GM23338 (cell line): ENCODE measurements at regions not wholly inside any gene's neighbourhood (a gene's known extent, or its start where the extent isn't known, plus 50 kb on each side); places are given as distances from the start of the nearest gene placed in this dataset.

Experiments used
- ATAC-seq: fragments of 200-7000 bp; cut with Tn5 transposase; 3 replicates; pipeline ENCODE4 v1.9.1; 2020
- DNase-seq: peaks from one replicate; pipeline ENCODE4 v3.0.0-alpha.2; 2015; ENCODE audit warnings: low spot score
- H2AFZ ChIP-seq: fragments of 200-600 bp; sonication (generic); 2 replicates; pipeline ENCODE4 v1.8.0; 2016; ENCODE audit warnings: antibody characterized with exemption, mild to moderate bottlenecking, moderate library complexity
- H3F3A ChIP-seq: fragments of 200-600 bp; sonication (generic); replicated peaks from 2 replicates; pipeline ENCODE4 v1.8.0; 2017; ENCODE audit warnings: antibody characterized with exemption, mixed run types, low read depth
- H3K27ac ChIP-seq: fragments of 200-600 bp; sonication (generic); 2 replicates; pipeline ENCODE4 v1.6.1; 2016; ENCODE audit warnings: low read depth
- H3K27me3 ChIP-seq: fragments of 200-600 bp; sonication (generic); 2 replicates; pipeline ENCODE4 v1.8.0; 2016; ENCODE audit warnings: mild to moderate bottlenecking, mixed run types, moderate library complexity; ENCODE audit not compliant: insufficient read depth
- H3K36me3 ChIP-seq: fragments of 200-600 bp; sonication (generic); 2 replicates; pipeline ENCODE4 v1.8.0; 2016; ENCODE audit warnings: mild to moderate bottlenecking; ENCODE audit not compliant: insufficient read depth
- H3K4me1 ChIP-seq: fragments of 200-600 bp; sonication (generic); 2 replicates; pipeline ENCODE4 v1.8.0; 2016; ENCODE audit warnings: mild to moderate bottlenecking, moderate library complexity; ENCODE audit not compliant: insufficient read depth
- H3K4me2 ChIP-seq: fragments of 200-600 bp; sonication (generic); 2 replicates; pipeline ENCODE4 v1.7.1; 2017; ENCODE audit warnings: mixed run types
- H3K4me3 ChIP-seq: fragments of 200-600 bp; sonication (generic); 2 replicates; pipeline ENCODE4 v1.6.1; 2016; ENCODE audit warnings: mixed run types
- H3K79me2 ChIP-seq: fragments of 200-600 bp; sonication (generic); replicated peaks from 2 replicates; pipeline ENCODE4 v1.8.0; 2017; ENCODE audit warnings: mild to moderate bottlenecking; ENCODE audit not compliant: insufficient read depth
- H3K9me2 ChIP-seq: fragments of 200-600 bp; sonication (generic); 2 replicates; pipeline ENCODE4 v1.8.0; 2017; ENCODE audit not compliant: insufficient read depth
- H4K20me1 ChIP-seq: fragments of 200-600 bp; sonication (generic); replicated peaks from 2 replicates; pipeline ENCODE4 v1.8.0; 2017; ENCODE audit warnings: mild to moderate bottlenecking; ENCODE audit not compliant: insufficient read depth
- H3K27ac Mint-ChIP-seq: 2 replicates; pipeline ENCODE4 v1.8.0; 2020; ENCODE audit warnings: inconsistent platforms, mild to moderate bottlenecking, moderate library complexity, mixed read lengths
- H3K27me3 Mint-ChIP-seq: 3 replicates; pipeline ENCODE4 v1.8.0; 2022; ENCODE audit warnings: low read depth, mild to moderate bottlenecking, moderate library complexity, mixed read lengths, inconsistent platforms; ENCODE audit not compliant: insufficient read depth, poor library complexity
- H3K36me3 Mint-ChIP-seq: 3 replicates; pipeline ENCODE4 v1.8.0; 2021; ENCODE audit warnings: low read depth, mild to moderate bottlenecking, inconsistent platforms, moderate library complexity, mixed read lengths
- H3K4me1 Mint-ChIP-seq: 3 replicates; pipeline ENCODE4 v1.8.0; 2020; ENCODE audit warnings: mild to moderate bottlenecking, inconsistent platforms, mixed read lengths
- H3K4me3 Mint-ChIP-seq: 3 replicates; pipeline ENCODE4 v1.8.0; 2021; ENCODE audit warnings: moderate library complexity, mild to moderate bottlenecking, inconsistent platforms, mixed read lengths
- H3K9me3 Mint-ChIP-seq: 3 replicates; pipeline ENCODE4 v1.8.0; 2020; ENCODE audit warnings: moderate library complexity, mild to moderate bottlenecking, inconsistent platforms, mixed read lengths
- CREB1 ChIP-seq: fragments of 250-450 bp; sonication (Bioruptor Pico); IDR thresholded peaks from 2 replicates; pipeline ENCODE4 v1.5.0; 2020; ENCODE audit warnings: low read depth, mild to moderate bottlenecking, moderate library complexity
- EZH2 ChIP-seq: fragments of 200-600 bp; sonication (generic); IDR thresholded peaks from one replicate; pipeline ENCODE4 v1.8.0; 2017; ENCODE audit warnings: antibody characterized with exemption, mild to moderate bottlenecking, low read depth; ENCODE audit not compliant: unreplicated experiment
- EZH2phosphoT487 ChIP-seq: fragments of 200-600 bp; sonication (generic); IDR thresholded peaks from one replicate; pipeline ENCODE4 v1.8.1; 2018; ENCODE audit warnings: antibody characterized with exemption; ENCODE audit not compliant: unreplicated experiment
- JUNB ChIP-seq: IDR thresholded peaks from one replicate; pipeline ENCODE4 v1.6.1; 2016; ENCODE audit warnings: antibody characterized with exemption; ENCODE audit not compliant: unreplicated experiment
- NANOG ChIP-seq: IDR thresholded peaks from 2 replicates; pipeline ENCODE4 v1.6.1; 2016; ENCODE audit warnings: antibody characterized with exemption, borderline replicate concordance
- POLR2AphosphoS5 ChIP-seq: IDR thresholded peaks from 2 replicates; pipeline ENCODE4 v1.6.1; 2016; ENCODE audit warnings: antibody characterized with exemption, low read depth
- STAT1 ChIP-seq: IDR thresholded peaks from one replicate; pipeline ENCODE4 v1.6.1; 2016; ENCODE audit warnings: antibody characterized with exemption; ENCODE audit not compliant: unreplicated experiment
- ZNF114 ChIP-seq: fragments of 250-450 bp; sonication (Bioruptor Pico); IDR thresholded peaks from 2 replicates; pipeline ENCODE4 v1.5.0; 2020; ENCODE audit warnings: mild to moderate bottlenecking, moderate library complexity
- ZNF331 ChIP-seq: fragments of 250-450 bp; sonication (Bioruptor Pico); IDR thresholded peaks from 2 replicates; pipeline ENCODE4 v1.5.0; 2020; ENCODE audit warnings: low read depth, mild to moderate bottlenecking, moderate library complexity
- TF ChIP-seq, protein P1 (sequence below): IDR thresholded peaks from one replicate; pipeline ENCODE4 v1.6.1; 2018; ENCODE audit warnings: antibody characterized with exemption; ENCODE audit not compliant: unreplicated experiment
- TF ChIP-seq, protein P2 (sequence below), 2 experiments: fragments of 200-600 bp in 1 of 2; sonication (generic) in 1 of 2; conservative IDR thresholded peaks; 2 replicates each; pipeline versions ENCODE4 v1.5.1 to v1.6.1; 2016 to 2017; ENCODE audit warnings: antibody characterized with exemption in 2 of 2, low read depth in 2 of 2, mild to moderate bottlenecking in 2 of 2, moderate library complexity in 1 of 2
- TF ChIP-seq, protein P3 (sequence below): fragments of 250-450 bp; sonication (Bioruptor Pico); IDR thresholded peaks from 2 replicates; pipeline ENCODE4 v1.5.0; 2020; ENCODE audit warnings: mild to moderate bottlenecking, moderate library complexity
- TF ChIP-seq, protein P4 (sequence below): IDR thresholded peaks from 2 replicates; pipeline ENCODE4 v1.6.1; 2016; ENCODE audit warnings: antibody characterized with exemption

DNA sequence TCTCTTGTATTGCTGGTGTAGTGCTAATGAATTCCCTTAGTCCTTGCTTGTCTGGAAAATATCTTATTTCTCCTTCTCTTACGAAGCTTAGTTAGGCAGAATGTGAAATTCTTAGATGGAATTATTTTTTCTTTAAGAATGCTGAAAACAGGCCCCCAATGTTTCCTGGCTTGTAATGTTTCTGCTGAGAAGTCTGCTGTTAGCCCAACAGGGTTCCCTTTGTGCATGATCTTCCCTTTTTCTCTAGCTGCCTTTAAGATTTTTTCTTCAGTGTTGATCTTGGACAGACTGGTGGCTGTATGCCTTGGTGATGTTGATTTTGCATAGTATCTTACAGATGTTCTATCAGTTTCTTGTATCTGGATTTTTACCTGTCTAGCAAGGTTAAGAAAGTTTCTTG lies 191.3 kb upstream of the DMRTA1 start:
- Mint-ChIP-seq H3K27ac (no peak overlapping the region), H3K9me3 (peaks cover 30% of the 10 kb centered on the region), H3K27me3 (peaks cover 1% of the 10 kb centered on the region), H3K4me1 (no peaks in the 10 kb centered on the region), H3K36me3 (peaks cover 6% of the 10 kb centered on the region), H3K4me3 (no peak overlapping the region)
- H4K20me1 ChIP-seq: no peaks in the 10 kb centered on the region
- H3K36me3 ChIP-seq: no peaks in the 10 kb centered on the region; the same call in 1 of the 2 replicates
- no peak for ATAC-seq
- H3F3A ChIP-seq: no peaks in the 10 kb centered on the region
- no peak for DNase-seq
- no peaks in the 10 kb centered on the region for H3K4me1 ChIP-seq
- H3K9me2 ChIP-seq: no peaks in the 10 kb centered on the region
- no peak overlapping the region for H3K4me3 ChIP-seq
- no peaks in the 10 kb centered on the region for H3K79me2 ChIP-seq
- H3K4me2 ChIP-seq: no peak overlapping the region
- no peaks in the 10 kb centered on the region for H3K27me3 ChIP-seq
- TF ChIP-seq CREB1 (CRISPR knock-in tag) (no peak), EZH2 (no peak), JUNB (no peak), ZNF114 (CRISPR knock-in tag) (no peak), ZNF331 (no peak), STAT1 (no peak), NANOG (no peak), POLR2AphosphoS5 (no peak), EZH2phosphoT487 (no peak)
- TF ChIP-seq, protein P1, sequence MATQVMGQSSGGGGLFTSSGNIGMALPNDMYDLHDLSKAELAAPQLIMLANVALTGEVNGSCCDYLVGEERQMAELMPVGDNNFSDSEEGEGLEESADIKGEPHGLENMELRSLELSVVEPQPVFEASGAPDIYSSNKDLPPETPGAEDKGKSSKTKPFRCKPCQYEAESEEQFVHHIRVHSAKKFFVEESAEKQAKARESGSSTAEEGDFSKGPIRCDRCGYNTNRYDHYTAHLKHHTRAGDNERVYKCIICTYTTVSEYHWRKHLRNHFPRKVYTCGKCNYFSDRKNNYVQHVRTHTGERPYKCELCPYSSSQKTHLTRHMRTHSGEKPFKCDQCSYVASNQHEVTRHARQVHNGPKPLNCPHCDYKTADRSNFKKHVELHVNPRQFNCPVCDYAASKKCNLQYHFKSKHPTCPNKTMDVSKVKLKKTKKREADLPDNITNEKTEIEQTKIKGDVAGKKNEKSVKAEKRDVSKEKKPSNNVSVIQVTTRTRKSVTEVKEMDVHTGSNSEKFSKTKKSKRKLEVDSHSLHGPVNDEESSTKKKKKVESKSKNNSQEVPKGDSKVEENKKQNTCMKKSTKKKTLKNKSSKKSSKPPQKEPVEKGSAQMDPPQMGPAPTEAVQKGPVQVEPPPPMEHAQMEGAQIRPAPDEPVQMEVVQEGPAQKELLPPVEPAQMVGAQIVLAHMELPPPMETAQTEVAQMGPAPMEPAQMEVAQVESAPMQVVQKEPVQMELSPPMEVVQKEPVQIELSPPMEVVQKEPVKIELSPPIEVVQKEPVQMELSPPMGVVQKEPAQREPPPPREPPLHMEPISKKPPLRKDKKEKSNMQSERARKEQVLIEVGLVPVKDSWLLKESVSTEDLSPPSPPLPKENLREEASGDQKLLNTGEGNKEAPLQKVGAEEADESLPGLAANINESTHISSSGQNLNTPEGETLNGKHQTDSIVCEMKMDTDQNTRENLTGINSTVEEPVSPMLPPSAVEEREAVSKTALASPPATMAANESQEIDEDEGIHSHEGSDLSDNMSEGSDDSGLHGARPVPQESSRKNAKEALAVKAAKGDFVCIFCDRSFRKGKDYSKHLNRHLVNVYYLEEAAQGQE: no peak
- TF ChIP-seq, protein P2, sequence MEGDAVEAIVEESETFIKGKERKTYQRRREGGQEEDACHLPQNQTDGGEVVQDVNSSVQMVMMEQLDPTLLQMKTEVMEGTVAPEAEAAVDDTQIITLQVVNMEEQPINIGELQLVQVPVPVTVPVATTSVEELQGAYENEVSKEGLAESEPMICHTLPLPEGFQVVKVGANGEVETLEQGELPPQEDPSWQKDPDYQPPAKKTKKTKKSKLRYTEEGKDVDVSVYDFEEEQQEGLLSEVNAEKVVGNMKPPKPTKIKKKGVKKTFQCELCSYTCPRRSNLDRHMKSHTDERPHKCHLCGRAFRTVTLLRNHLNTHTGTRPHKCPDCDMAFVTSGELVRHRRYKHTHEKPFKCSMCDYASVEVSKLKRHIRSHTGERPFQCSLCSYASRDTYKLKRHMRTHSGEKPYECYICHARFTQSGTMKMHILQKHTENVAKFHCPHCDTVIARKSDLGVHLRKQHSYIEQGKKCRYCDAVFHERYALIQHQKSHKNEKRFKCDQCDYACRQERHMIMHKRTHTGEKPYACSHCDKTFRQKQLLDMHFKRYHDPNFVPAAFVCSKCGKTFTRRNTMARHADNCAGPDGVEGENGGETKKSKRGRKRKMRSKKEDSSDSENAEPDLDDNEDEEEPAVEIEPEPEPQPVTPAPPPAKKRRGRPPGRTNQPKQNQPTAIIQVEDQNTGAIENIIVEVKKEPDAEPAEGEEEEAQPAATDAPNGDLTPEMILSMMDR (conservative IDR thresholded peaks at IDR 0.05; ENCODE audit: low read depth in 2 of 2): no peak
- TF ChIP-seq, protein P3, sequence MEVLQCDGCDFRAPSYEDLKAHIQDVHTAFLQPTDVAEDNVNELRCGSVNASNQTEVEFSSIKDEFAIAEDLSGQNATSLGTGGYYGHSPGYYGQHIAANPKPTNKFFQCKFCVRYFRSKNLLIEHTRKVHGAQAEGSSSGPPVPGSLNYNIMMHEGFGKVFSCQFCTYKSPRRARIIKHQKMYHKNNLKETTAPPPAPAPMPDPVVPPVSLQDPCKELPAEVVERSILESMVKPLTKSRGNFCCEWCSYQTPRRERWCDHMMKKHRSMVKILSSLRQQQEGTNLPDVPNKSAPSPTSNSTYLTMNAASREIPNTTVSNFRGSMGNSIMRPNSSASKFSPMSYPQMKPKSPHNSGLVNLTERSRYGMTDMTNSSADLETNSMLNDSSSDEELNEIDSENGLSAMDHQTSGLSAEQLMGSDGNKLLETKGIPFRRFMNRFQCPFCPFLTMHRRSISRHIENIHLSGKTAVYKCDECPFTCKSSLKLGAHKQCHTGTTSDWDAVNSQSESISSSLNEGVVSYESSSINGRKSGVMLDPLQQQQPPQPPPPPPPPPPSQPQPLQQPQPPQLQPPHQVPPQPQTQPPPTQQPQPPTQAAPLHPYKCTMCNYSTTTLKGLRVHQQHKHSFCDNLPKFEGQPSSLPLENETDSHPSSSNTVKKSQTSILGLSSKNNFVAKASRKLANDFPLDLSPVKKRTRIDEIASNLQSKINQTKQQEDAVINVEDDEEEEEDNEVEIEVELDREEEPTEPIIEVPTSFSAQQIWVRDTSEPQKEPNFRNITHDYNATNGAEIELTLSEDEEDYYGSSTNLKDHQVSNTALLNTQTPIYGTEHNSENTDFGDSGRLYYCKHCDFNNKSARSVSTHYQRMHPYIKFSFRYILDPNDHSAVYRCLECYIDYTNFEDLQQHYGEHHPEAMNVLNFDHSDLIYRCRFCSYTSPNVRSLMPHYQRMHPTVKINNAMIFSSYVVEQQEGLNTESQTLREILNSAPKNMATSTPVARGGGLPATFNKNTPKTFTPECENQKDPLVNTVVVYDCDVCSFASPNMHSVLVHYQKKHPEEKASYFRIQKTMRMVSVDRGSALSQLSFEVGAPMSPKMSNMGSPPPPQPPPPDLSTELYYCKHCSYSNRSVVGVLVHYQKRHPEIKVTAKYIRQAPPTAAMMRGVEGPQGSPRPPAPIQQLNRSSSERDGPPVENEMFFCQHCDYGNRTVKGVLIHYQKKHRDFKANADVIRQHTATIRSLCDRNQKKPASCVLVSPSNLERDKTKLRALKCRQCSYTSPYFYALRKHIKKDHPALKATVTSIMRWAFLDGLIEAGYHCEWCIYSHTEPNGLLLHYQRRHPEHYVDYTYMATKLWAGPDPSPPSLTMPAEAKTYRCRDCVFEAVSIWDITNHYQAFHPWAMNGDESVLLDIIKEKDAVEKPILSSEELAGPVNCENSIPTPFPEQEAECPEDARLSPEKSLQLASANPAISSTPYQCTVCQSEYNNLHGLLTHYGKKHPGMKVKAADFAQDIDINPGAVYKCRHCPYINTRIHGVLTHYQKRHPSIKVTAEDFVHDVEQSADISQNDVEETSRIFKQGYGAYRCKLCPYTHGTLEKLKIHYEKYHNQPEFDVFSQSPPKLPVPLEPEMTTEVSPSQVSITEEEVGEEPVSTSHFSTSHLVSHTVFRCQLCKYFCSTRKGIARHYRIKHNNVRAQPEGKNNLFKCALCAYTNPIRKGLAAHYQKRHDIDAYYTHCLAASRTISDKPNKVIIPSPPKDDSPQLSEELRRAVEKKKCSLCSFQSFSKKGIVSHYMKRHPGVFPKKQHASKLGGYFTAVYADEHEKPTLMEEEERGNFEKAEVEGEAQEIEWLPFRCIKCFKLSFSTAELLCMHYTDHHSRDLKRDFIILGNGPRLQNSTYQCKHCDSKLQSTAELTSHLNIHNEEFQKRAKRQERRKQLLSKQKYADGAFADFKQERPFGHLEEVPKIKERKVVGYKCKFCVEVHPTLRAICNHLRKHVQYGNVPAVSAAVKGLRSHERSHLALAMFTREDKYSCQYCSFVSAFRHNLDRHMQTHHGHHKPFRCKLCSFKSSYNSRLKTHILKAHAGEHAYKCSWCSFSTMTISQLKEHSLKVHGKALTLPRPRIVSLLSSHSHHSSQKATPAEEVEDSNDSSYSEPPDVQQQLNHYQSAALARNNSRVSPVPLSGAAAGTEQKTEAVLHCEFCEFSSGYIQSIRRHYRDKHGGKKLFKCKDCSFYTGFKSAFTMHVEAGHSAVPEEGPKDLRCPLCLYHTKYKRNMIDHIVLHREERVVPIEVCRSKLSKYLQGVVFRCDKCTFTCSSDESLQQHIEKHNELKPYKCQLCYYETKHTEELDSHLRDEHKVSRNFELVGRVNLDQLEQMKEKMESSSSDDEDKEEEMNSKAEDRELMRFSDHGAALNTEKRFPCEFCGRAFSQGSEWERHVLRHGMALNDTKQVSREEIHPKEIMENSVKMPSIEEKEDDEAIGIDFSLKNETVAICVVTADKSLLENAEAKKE (CRISPR knock-in tag): no peak
- TF ChIP-seq, protein P4, sequence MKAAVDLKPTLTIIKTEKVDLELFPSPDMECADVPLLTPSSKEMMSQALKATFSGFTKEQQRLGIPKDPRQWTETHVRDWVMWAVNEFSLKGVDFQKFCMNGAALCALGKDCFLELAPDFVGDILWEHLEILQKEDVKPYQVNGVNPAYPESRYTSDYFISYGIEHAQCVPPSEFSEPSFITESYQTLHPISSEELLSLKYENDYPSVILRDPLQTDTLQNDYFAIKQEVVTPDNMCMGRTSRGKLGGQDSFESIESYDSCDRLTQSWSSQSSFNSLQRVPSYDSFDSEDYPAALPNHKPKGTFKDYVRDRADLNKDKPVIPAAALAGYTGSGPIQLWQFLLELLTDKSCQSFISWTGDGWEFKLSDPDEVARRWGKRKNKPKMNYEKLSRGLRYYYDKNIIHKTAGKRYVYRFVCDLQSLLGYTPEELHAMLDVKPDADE: no peak
- no peak overlapping the region for H3K27ac ChIP-seq
- no peak overlapping the region for H2AFZ ChIP-seq
